Adrenal gland (tissue), 5 donors: ENCODE measurements at regions not wholly inside any gene's neighbourhood (a gene's known extent, or its start where the extent isn't known, plus 50 kb on each side); places are given as distances from the start of the nearest gene placed in this dataset.

Experiments
- POLR2A ChIP-seq, 2 donors: fragments of 450-650 bp; IDR thresholded peaks; one replicate each; pipeline ENCODE4 v1.6.1; 2017; ENCODE audit warnings: antibody characterized with exemption in 2 of 2, mild to moderate bottlenecking in 2 of 2, moderate library complexity in 1 of 2
- TF ChIP-seq, protein P1 (sequence below), 6 experiments: fragments of 450-650 bp in 4 of 6; fragments of 200-600 bp in 2 of 6; sonication (generic) in 1 of 6; IDR thresholded peaks; 1 replicate in 5 of 6; 2 replicates in 1 of 6; pipeline versions ENCODE4 v1.5.1 to v1.8.0; 2016 to 2021; ENCODE audit warnings: antibody characterized with exemption in 6 of 6, mild to moderate bottlenecking in 2 of 6, moderate library complexity in 1 of 6
- donor health status: DM: no; HTN: no; CAD: no.

DNA sequence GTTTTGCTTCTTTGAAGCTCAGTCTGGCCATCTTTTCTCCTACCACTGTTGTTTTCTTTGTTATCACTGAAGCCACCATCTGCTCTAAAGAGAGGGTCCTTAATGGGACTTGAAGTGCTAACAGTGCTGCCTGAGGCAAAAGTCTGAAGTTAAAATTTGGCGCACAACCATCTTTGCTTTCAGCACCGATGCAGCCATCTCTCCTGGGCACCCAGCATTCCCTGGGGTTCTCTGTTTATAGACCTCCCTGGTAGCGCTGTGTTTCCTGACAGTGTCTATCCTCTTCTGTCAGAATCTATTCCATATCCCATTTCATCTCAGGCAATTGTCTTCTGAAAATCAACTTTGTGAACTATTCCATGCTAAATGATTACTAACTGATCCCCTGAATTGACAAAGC, 491.5 kb upstream of the MPDZ start:
- TF ChIP-seq, protein P1, sequence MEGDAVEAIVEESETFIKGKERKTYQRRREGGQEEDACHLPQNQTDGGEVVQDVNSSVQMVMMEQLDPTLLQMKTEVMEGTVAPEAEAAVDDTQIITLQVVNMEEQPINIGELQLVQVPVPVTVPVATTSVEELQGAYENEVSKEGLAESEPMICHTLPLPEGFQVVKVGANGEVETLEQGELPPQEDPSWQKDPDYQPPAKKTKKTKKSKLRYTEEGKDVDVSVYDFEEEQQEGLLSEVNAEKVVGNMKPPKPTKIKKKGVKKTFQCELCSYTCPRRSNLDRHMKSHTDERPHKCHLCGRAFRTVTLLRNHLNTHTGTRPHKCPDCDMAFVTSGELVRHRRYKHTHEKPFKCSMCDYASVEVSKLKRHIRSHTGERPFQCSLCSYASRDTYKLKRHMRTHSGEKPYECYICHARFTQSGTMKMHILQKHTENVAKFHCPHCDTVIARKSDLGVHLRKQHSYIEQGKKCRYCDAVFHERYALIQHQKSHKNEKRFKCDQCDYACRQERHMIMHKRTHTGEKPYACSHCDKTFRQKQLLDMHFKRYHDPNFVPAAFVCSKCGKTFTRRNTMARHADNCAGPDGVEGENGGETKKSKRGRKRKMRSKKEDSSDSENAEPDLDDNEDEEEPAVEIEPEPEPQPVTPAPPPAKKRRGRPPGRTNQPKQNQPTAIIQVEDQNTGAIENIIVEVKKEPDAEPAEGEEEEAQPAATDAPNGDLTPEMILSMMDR (IDR thresholded peaks at IDR 0.05), result no peak
- no peak for TF ChIP-seq POLR2A (IDR thresholded peaks at IDR 0.05)
